H1 (cell line): ENCODE measurements at regions not wholly inside any gene's neighbourhood (a gene's known extent, or its start where the extent isn't known, plus 50 kb on each side); places are given as distances from the start of the nearest gene placed in this dataset.

ENCODE experiments used
- CTCF ChIA-PET: fragments of 300-600 bp; sonication (Branson Sonifier 250); formaldehyde crosslinking; loops from one replicate; lab custom pipeline; 2021; ENCODE audit not compliant: partially characterized antibody; lab: Charles Lee
- POLR2A ChIA-PET: fragments of 300-600 bp; sonication (Branson Sonifier 250); formaldehyde crosslinking; loops from one replicate; lab custom pipeline; 2021; ENCODE audit warnings: inconsistent platforms; ENCODE audit not compliant: partially characterized antibody; lab: Charles Lee
- DNase-seq, 2 experiments: peaks; one replicate each; pipeline versions ENCODE4 v3.0.0 to v3.0.0-alpha.2; 2010 to 2022; ENCODE audit warnings: low spot score in 2 of 2, low read depth in 1 of 2, mixed read lengths in 1 of 2
- FAIRE-seq: peaks from 2 replicates; lab custom pipeline; 2011; peaks lifted over from hg19 to GRCh38; lab: Jason Lieb, UNC
- H2AFZ ChIP-seq: 2 replicates; pipeline ENCODE4 v1.8.1; 2012; ENCODE audit warnings: low read length, inconsistent platforms
- H2AK5ac ChIP-seq: 2 replicates; pipeline ENCODE4 v1.6.1; 2013; ENCODE audit warnings: low read depth, low read length
- H2BK120ac ChIP-seq: replicated peaks from 2 replicates; pipeline ENCODE3; 2013; ENCODE audit warnings: low read depth, low read length, inconsistent platforms
- H2BK12ac ChIP-seq: 2 replicates; pipeline ENCODE4 v1.6.1; 2013; ENCODE audit warnings: low read depth, low read length
- H2BK15ac ChIP-seq: 2 replicates; pipeline ENCODE4 v1.6.1; 2013; ENCODE audit warnings: low read length
- H2BK20ac ChIP-seq: 2 replicates; pipeline ENCODE4 v1.6.1; 2013; ENCODE audit warnings: low read length
- H2BK5ac ChIP-seq: 2 replicates; pipeline ENCODE4 v1.6.1; 2013; ENCODE audit warnings: low read depth, low read length
- H3K14ac ChIP-seq: 2 replicates; pipeline ENCODE4 v1.6.1; 2013; ENCODE audit warnings: inconsistent platforms; ENCODE audit not compliant: insufficient read length
- H3K18ac ChIP-seq: 2 replicates; pipeline ENCODE4 v1.6.1; 2013; ENCODE audit warnings: low read length; ENCODE audit errors: extremely low read depth
- H3K23ac ChIP-seq: 2 replicates; pipeline ENCODE4 v1.6.1; 2013; ENCODE audit warnings: inconsistent platforms; ENCODE audit not compliant: insufficient read length
- H3K23me2 ChIP-seq: 2 replicates; pipeline ENCODE4 v1.6.1; 2013; ENCODE audit warnings: low read depth, low read length
- H3K27ac ChIP-seq: 2 replicates; pipeline ENCODE4 v1.6.1; 2011; ENCODE audit warnings: low read depth, low read length, inconsistent platforms
- H3K27me3 ChIP-seq, 4 experiments: replicated peaks in 1 of 4; 1 replicate in 1 of 4; 2 replicates in 3 of 4; pipeline versions ENCODE4 v1.6.1 to v1.8.1; 2011 to 2013; ENCODE audit warnings: low read length in 3 of 4, mild to moderate bottlenecking in 3 of 4, inconsistent platforms in 2 of 4, mixed read lengths in 2 of 4, moderate library complexity in 1 of 4; ENCODE audit not compliant: control insufficient read depth in 3 of 4, insufficient read depth in 3 of 4; ENCODE audit errors: extremely low read depth in 1 of 4
- H3K36me3 ChIP-seq, 4 experiments: 2 replicates each; pipeline versions ENCODE4 v1.6.1 to v1.8.1; 2011 to 2013; ENCODE audit warnings: mild to moderate bottlenecking in 4 of 4, low read length in 3 of 4, moderate library complexity in 2 of 4, control low read depth in 1 of 4, inconsistent platforms in 1 of 4; ENCODE audit not compliant: insufficient read depth in 4 of 4, control insufficient read depth in 2 of 4
- H3K4ac ChIP-seq: replicated peaks from 2 replicates; pipeline ENCODE3; 2013; ENCODE audit warnings: low read length, low read depth, mixed read lengths, inconsistent platforms; ENCODE audit not compliant: insufficient read length
- H3K4me1 ChIP-seq, 4 experiments: replicated peaks in 1 of 4; 1 replicate in 1 of 4; 2 replicates in 3 of 4; pipeline versions ENCODE4 v1.6.1 to v1.8.1; 2011 to 2013; ENCODE audit warnings: low read length in 3 of 4, inconsistent platforms in 2 of 4, mixed read lengths in 1 of 4; ENCODE audit not compliant: insufficient read depth in 4 of 4, control insufficient read depth in 3 of 4
- H3K4me2 ChIP-seq, 2 experiments: 2 replicates each; pipeline versions ENCODE4 v1.6.1 to v1.8.1; 2011 to 2013; ENCODE audit warnings: low read depth in 2 of 2, low read length in 2 of 2, control low read depth in 1 of 2, inconsistent platforms in 1 of 2, mild to moderate bottlenecking in 1 of 2; ENCODE audit not compliant: insufficient read depth in 1 of 2
- H3K4me3 ChIP-seq, 4 experiments: fragments of 200-600, 300-600 bp in 1 of 4; sonication (generic), shearing (Covaris generic), sonication (Bioruptor Twin) in 1 of 4; 2 replicates each; pipeline versions ENCODE4 v1.5.1 to v1.8.1; 2011 to 2016; ENCODE audit warnings: low read length in 4 of 4, low read depth in 3 of 4, control low read depth in 2 of 4, inconsistent platforms in 2 of 4, mild to moderate bottlenecking in 2 of 4, mixed read lengths in 1 of 4, moderate library complexity in 1 of 4; ENCODE audit not compliant: insufficient read depth in 2 of 4; ENCODE audit errors: extremely low read depth in 1 of 4
- H3K56ac ChIP-seq: replicated peaks from 2 replicates; pipeline ENCODE3; 2013; ENCODE audit warnings: low read depth, mild to moderate bottlenecking, mixed read lengths, low read length, inconsistent platforms; ENCODE audit not compliant: insufficient read length
- H3K79me1 ChIP-seq: 2 replicates; pipeline ENCODE4 v1.6.1; 2013; ENCODE audit warnings: low read depth, low read length, control low read depth
- H3K79me2 ChIP-seq, 2 experiments: 2 replicates each; pipeline versions ENCODE4 v1.6.1 to v1.8.1; 2012 to 2013; ENCODE audit warnings: low read length in 2 of 2, mild to moderate bottlenecking in 2 of 2, inconsistent platforms in 1 of 2; ENCODE audit not compliant: insufficient read depth in 2 of 2, control insufficient read depth in 1 of 2
- H3K9ac ChIP-seq, 4 experiments: replicated peaks in 1 of 4; 1 replicate in 1 of 4; 2 replicates in 3 of 4; pipeline versions ENCODE4 v1.6.1 to v1.8.1; 2011 to 2013; ENCODE audit warnings: low read depth in 3 of 4, low read length in 3 of 4, control low read depth in 2 of 4, mild to moderate bottlenecking in 2 of 4, moderate library complexity in 2 of 4, inconsistent platforms in 1 of 4; ENCODE audit errors: extremely low read depth in 1 of 4
- H3K9me3 ChIP-seq, 2 experiments: 2 replicates each; pipeline versions ENCODE4 v1.6.1 to v1.8.1; 2012 to 2013; ENCODE audit warnings: mild to moderate bottlenecking in 2 of 2, moderate library complexity in 2 of 2, control low read depth in 1 of 2, inconsistent platforms in 1 of 2, low read depth in 1 of 2, low read length in 1 of 2, mixed read lengths in 1 of 2; ENCODE audit not compliant: insufficient read depth in 2 of 2
- H4K20me1 ChIP-seq, 2 experiments: replicated peaks in 1 of 2; 2 replicates each; pipeline versions ENCODE3 to v1.8.1; 2011 to 2013; ENCODE audit warnings: inconsistent platforms in 2 of 2, low read length in 2 of 2, mild to moderate bottlenecking in 1 of 2; ENCODE audit not compliant: insufficient read depth in 2 of 2, control insufficient read depth in 1 of 2
- H4K5ac ChIP-seq: 2 replicates; pipeline ENCODE4 v1.6.1; 2013; ENCODE audit warnings: low read length, low read depth, mixed read lengths, inconsistent platforms; ENCODE audit not compliant: insufficient read length
- H4K8ac ChIP-seq: 2 replicates; pipeline ENCODE4 v1.8.0; 2013; ENCODE audit warnings: mild to moderate bottlenecking, moderate library complexity, low read length, inconsistent platforms; ENCODE audit not compliant: insufficient read depth; ENCODE audit errors: extremely low read depth
- H4K91ac ChIP-seq: replicated peaks from 2 replicates; pipeline ENCODE3; 2013; ENCODE audit warnings: low read length, mixed read lengths, inconsistent platforms; ENCODE audit not compliant: insufficient read length
- POLR2A ChIP-seq, 2 experiments: IDR thresholded peaks; 1 replicate in 1 of 2; 2 replicates in 1 of 2; pipeline ENCODE4 v1.6.1; 2011; ENCODE audit warnings: low read depth in 2 of 2, low read length in 2 of 2, mild to moderate bottlenecking in 2 of 2; ENCODE audit errors: control extremely low read depth in 1 of 2
- POU5F1 ChIP-seq: IDR thresholded peaks from 2 replicates; pipeline ENCODE4 v1.6.1; 2011; ENCODE audit warnings: low read depth, mild to moderate bottlenecking, low read length, moderate library complexity
- TBP ChIP-seq: IDR thresholded peaks from 2 replicates; pipeline ENCODE4 v1.6.1; 2011; ENCODE audit warnings: low read depth, low read length, improper control_type of control experiment

DNA sequence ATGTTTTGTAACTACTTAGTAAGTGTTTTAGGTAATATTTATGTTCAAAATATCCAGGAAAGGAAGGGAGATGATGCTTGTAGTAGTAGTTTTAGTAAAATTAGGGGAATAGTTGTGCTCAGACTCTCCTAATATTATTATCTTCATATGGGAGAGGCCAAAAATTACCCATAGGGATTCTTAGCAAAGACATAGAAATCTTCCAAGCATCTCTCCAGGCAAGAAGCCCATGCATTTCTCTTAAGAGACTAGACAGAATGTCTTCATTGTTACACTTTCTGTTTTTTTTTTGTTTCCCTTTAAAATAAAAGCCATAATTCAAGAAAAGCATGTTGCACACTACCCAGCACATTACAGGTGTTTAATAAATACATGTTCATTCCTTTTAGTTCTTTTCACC is 180.6 kb downstream of the CYB561 start:
- H4K8ac ChIP-seq: no peak overlapping the region
- no peaks in the 10 kb centered on the region for H3K79me2 ChIP-seq
- no peak overlapping the region for H3K18ac ChIP-seq
- no peak overlapping the region for H3K27ac ChIP-seq
- no peaks in the 10 kb centered on the region for H3K4me1 ChIP-seq
- ChIA-PET POLR2A (interaction anchor here (1.6 kb wide), 1 partner anchor 8 kb away, joined by 4 read pairs; no protein-coding TSS in a partner anchor), CTCF (no interaction called here)
- H2AFZ ChIP-seq: no peak overlapping the region
- no peaks in the 10 kb centered on the region for H3K36me3 ChIP-seq
- H3K23me2 ChIP-seq: no peaks in the 10 kb centered on the region
- no peak for FAIRE-seq
- DNase-seq: no peak
- no peak overlapping the region for H3K9ac ChIP-seq
- no peak overlapping the region for H4K5ac ChIP-seq
- no peak overlapping the region for H3K23ac ChIP-seq
- H2BK15ac ChIP-seq: no peak overlapping the region
- no peak overlapping the region for H4K91ac ChIP-seq
- H3K4me3 ChIP-seq: no peak overlapping the region
- H3K27me3 ChIP-seq: no peaks in the 10 kb centered on the region
- H3K4me2 ChIP-seq: no peak overlapping the region
- no peaks in the 10 kb centered on the region for H4K20me1 ChIP-seq
- no peak overlapping the region for H2BK120ac ChIP-seq
- no peak overlapping the region for H2AK5ac ChIP-seq
- H3K14ac ChIP-seq: no peak overlapping the region
- no peak overlapping the region for H3K56ac ChIP-seq
- no peak overlapping the region for H3K4ac ChIP-seq
- no peak overlapping the region for H2BK12ac ChIP-seq
- no peak overlapping the region for H2BK5ac ChIP-seq
- H3K79me1 ChIP-seq: no peaks in the 10 kb centered on the region
- H3K9me3 ChIP-seq: no peaks in the 10 kb centered on the region
- H2BK20ac ChIP-seq: no peak overlapping the region
- TF ChIP-seq TBP: no peak
- no peak for TF ChIP-seq POLR2A (IDR thresholded peaks at IDR 0.05; ENCODE audit: control extremely low read depth in 1 of 2, low read depth in 2 of 2, low read length in 2 of 2)
- no peak for TF ChIP-seq POU5F1
